ENCODE measurements at regions not wholly inside any gene's neighbourhood (a gene's known extent, or its start where the extent isn't known, plus 50 kb on each side); places are given as distances from the start of the nearest gene placed in this dataset.

GRCh38 chr18:35797948-35798347, 174.5 kb upstream of the RMP24 start:
- no peak overlapping the region for H3K4me3 Mint-ChIP-seq
- no peaks in the 10 kb centered on the region for H3K9me3 Mint-ChIP-seq (ENCODE audit: insufficient read depth)
- Histone ChIP-seq H3K27me3 (replicated peaks in 1 of 4; ENCODE audit: control extremely low read depth in 1 of 4, control insufficient read depth in 3 of 4, insufficient read depth in 4 of 4, low read length in 3 of 4) (no peaks in the 10 kb centered on the region), H3K4me2 (replicated peaks; ENCODE audit: low read depth, low read length, poor library complexity, severe bottlenecking) (no peak overlapping the region), H3K36me3 (replicated peaks in 1 of 2; ENCODE audit: control extremely low read depth in 1 of 2, control insufficient read depth in 1 of 2, extremely low read depth in 1 of 2, insufficient read depth in 2 of 2, low read length in 1 of 2) (no peaks in the 10 kb centered on the region), H4K20me1 (ENCODE audit: control insufficient read depth, insufficient read depth, low read length, poor library complexity, severe bottlenecking) (no peaks in the 10 kb centered on the region), H2AFZ (ENCODE audit: insufficient read depth, low read depth, low read length, poor library complexity, severe bottlenecking) (no peak overlapping the region), H3K9me3 (ENCODE audit: control extremely low read depth in 1 of 3, control insufficient read depth in 2 of 3, insufficient read depth in 1 of 3, low read length in 2 of 3) (no peaks in the 10 kb centered on the region), H3K27ac (ENCODE audit: low read length in 2 of 2) (no peak overlapping the region), H3K4me3 (ENCODE audit: control extremely low read depth in 1 of 5, extremely low read depth in 1 of 5, insufficient read depth in 1 of 5, low read depth in 2 of 5, low read length in 4 of 5) (no peak overlapping the region), H3K9ac (ENCODE audit: low read length) (no peak overlapping the region), H3K4me1 (ENCODE audit: control insufficient read depth in 2 of 2, insufficient read depth in 2 of 2, low read length in 2 of 2) (no peaks in the 10 kb centered on the region), H3K79me2 (ENCODE audit: control insufficient read depth, insufficient read depth, low read length) (no peaks in the 10 kb centered on the region)
- ATAC-seq (ENCODE audit: low read depth): no peak
- intact Hi-C loops (cut with micrococcal nuclease): no loop called here
- no peaks in the 10 kb centered on the region for H3K4me1 Mint-ChIP-seq
- no peak for DNase-seq
- no peak overlapping the region for H3K27ac Mint-ChIP-seq
- WGBS (ENCODE audit: insufficient coverage): no CpG with 5 or more reads among the region's 1 CpG
- POLR2A ChIA-PET: no interaction called here
- TF ChIP-seq EZH2 (IDR thresholded peaks at IDR 0.05; ENCODE audit: borderline replicate concordance, insufficient read depth, low read depth, low read length, poor library complexity, severe bottlenecking): no peak
- TF ChIP-seq CTCF (IDR thresholded peaks at IDR 0.05): no peak
- H3K27me3 Mint-ChIP-seq: peaks cover 8% of the 10 kb centered on the region
- CTCF ChIA-PET: interaction anchor here (0.8 kb wide), 1 partner anchor 1530 kb away, joined by 3 read pairs; no protein-coding TSS in a partner anchor

GRCh38 chr18:35803551-35803950, 168.9 kb upstream of the RMP24 start:
- Histone ChIP-seq H3K4me3 (ENCODE audit: control extremely low read depth in 1 of 5, extremely low read depth in 1 of 5, insufficient read depth in 1 of 5, low read depth in 2 of 5, low read length in 4 of 5) (no peak overlapping the region), H3K27me3 (replicated peaks in 1 of 4; ENCODE audit: control extremely low read depth in 1 of 4, control insufficient read depth in 3 of 4, insufficient read depth in 4 of 4, low read length in 3 of 4) (no peaks in the 10 kb centered on the region), H3K9ac (ENCODE audit: low read length) (no peak overlapping the region), H3K4me1 (ENCODE audit: control insufficient read depth in 2 of 2, insufficient read depth in 2 of 2, low read length in 2 of 2) (no peaks in the 10 kb centered on the region), H3K27ac (ENCODE audit: low read length in 2 of 2) (no peak overlapping the region), H3K4me2 (replicated peaks; ENCODE audit: low read depth, low read length, poor library complexity, severe bottlenecking) (no peak overlapping the region), H3K9me3 (ENCODE audit: control extremely low read depth in 1 of 3, control insufficient read depth in 2 of 3, insufficient read depth in 1 of 3, low read length in 2 of 3) (no peaks in the 10 kb centered on the region), H4K20me1 (ENCODE audit: control insufficient read depth, insufficient read depth, low read length, poor library complexity, severe bottlenecking) (no peaks in the 10 kb centered on the region), H3K36me3 (replicated peaks in 1 of 2; ENCODE audit: control extremely low read depth in 1 of 2, control insufficient read depth in 1 of 2, extremely low read depth in 1 of 2, insufficient read depth in 2 of 2, low read length in 1 of 2) (no peaks in the 10 kb centered on the region), H2AFZ (ENCODE audit: insufficient read depth, low read depth, low read length, poor library complexity, severe bottlenecking) (no peak overlapping the region), H3K79me2 (ENCODE audit: control insufficient read depth, insufficient read depth, low read length) (no peaks in the 10 kb centered on the region)
- ATAC-seq (ENCODE audit: low read depth) (no peak), DNase-seq (no peak)
- TF ChIP-seq CTCF (IDR thresholded peaks at IDR 0.05) (no peak), EZH2 (IDR thresholded peaks at IDR 0.05; ENCODE audit: borderline replicate concordance, insufficient read depth, low read depth, low read length, poor library complexity, severe bottlenecking) (no peak)
- Mint-ChIP-seq H3K9me3 (ENCODE audit: insufficient read depth) (no peaks in the 10 kb centered on the region), H3K27me3 (peaks cover 11% of the 10 kb centered on the region), H3K4me3 (no peak overlapping the region), H3K4me1 (peaks cover 2% of the 10 kb centered on the region), H3K27ac (no peak overlapping the region)
- intact Hi-C loops (cut with micrococcal nuclease): no loop called here
- 33% methylated on average over 1 of the region's 1 CpG for WGBS (ENCODE audit: insufficient coverage)
- ChIA-PET POLR2A (no interaction called here), CTCF (no interaction called here)

Data from B cell (primary cell).